Osteocyte (in vitro differentiated cells): ENCODE measurements at regions not wholly inside any gene's neighbourhood (a gene's known extent, or its start where the extent isn't known, plus 50 kb on each side); places are given as distances from the start of the nearest gene placed in this dataset.

Experiments used
- DNase-seq: peaks from one replicate; pipeline ENCODE4 v3.0.0; 2021; ENCODE audit warnings: mixed read lengths; ENCODE audit not compliant: unreplicated experiment; ENCODE audit errors: extremely low spot score
- H3K27ac Mint-ChIP-seq: one replicate; pipeline ENCODE4 v1.8.0; 2021; ENCODE audit warnings: mild to moderate bottlenecking, mixed read lengths; ENCODE audit not compliant: unreplicated experiment
- H3K27me3 Mint-ChIP-seq: one replicate; pipeline ENCODE4 v1.8.0; 2021; ENCODE audit warnings: mixed read lengths; ENCODE audit not compliant: unreplicated experiment
- H3K36me3 Mint-ChIP-seq: one replicate; pipeline ENCODE4 v1.8.0; 2021; ENCODE audit warnings: mixed read lengths; ENCODE audit not compliant: unreplicated experiment
- H3K4me1 Mint-ChIP-seq: one replicate; pipeline ENCODE4 v1.8.0; 2021; ENCODE audit warnings: mixed read lengths; ENCODE audit not compliant: unreplicated experiment
- H3K4me3 Mint-ChIP-seq: one replicate; pipeline ENCODE4 v1.8.0; 2021; ENCODE audit warnings: mild to moderate bottlenecking, moderate library complexity, mixed read lengths; ENCODE audit not compliant: unreplicated experiment
- H3K9me3 Mint-ChIP-seq: one replicate; pipeline ENCODE4 v1.8.0; 2021; ENCODE audit warnings: mixed read lengths; ENCODE audit not compliant: unreplicated experiment
- TF ChIP-seq, protein P1 (sequence below): fragments of 200-600 bp; sonication (generic); IDR thresholded peaks from 2 replicates; pipeline ENCODE4 v1.5.0; 2021; ENCODE audit warnings: antibody characterized with exemption, mild to moderate bottlenecking, moderate library complexity

DNA sequence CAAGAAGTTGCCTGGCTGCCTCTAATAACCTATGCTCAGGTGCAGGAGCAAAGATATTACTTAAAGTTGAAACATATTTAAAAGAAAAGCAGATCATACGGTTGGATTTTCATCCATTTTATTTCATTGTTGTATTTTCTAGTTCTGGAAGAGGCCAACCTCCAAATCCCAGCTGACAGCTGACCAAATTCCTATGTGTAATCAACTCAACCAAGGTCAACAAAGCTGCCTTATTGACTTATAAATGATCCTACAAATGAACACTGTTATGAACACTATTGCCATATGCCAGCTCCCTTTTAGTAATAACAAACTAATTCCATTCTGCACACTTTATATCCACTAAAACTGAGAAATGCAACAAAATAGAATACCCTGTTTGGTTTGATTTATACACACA lies 1537.4 kb downstream of the SLITRK1 start:
- no peaks in the 10 kb centered on the region for H3K4me1 Mint-ChIP-seq
- DNase-seq, result no peak
- H3K27ac Mint-ChIP-seq, result no peak overlapping the region
- H3K4me3 Mint-ChIP-seq, result no peak overlapping the region
- no peaks in the 10 kb centered on the region for H3K36me3 Mint-ChIP-seq
- H3K27me3 Mint-ChIP-seq, result no peaks in the 10 kb centered on the region
- TF ChIP-seq, protein P1, sequence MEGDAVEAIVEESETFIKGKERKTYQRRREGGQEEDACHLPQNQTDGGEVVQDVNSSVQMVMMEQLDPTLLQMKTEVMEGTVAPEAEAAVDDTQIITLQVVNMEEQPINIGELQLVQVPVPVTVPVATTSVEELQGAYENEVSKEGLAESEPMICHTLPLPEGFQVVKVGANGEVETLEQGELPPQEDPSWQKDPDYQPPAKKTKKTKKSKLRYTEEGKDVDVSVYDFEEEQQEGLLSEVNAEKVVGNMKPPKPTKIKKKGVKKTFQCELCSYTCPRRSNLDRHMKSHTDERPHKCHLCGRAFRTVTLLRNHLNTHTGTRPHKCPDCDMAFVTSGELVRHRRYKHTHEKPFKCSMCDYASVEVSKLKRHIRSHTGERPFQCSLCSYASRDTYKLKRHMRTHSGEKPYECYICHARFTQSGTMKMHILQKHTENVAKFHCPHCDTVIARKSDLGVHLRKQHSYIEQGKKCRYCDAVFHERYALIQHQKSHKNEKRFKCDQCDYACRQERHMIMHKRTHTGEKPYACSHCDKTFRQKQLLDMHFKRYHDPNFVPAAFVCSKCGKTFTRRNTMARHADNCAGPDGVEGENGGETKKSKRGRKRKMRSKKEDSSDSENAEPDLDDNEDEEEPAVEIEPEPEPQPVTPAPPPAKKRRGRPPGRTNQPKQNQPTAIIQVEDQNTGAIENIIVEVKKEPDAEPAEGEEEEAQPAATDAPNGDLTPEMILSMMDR, result no peak
- no peaks in the 10 kb centered on the region for H3K9me3 Mint-ChIP-seq

DNA sequence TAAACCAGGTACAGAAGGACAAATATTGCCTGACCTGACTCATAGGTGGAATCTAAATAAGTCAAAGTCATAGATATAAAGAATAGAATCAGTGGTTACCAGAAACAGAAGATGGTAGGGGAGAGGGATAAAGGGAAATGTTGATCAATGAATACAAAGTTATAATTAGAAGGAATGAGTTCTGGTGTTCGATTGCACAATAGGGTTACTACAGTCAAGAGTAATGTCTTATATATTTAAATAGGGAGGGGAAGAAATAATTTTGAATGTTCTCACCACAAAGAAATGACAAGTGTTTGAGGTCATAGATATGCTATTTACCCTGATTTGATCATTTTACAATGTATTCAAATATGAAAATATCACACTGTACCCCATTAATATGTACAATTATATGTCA lies 1541.2 kb downstream of the SLITRK1 start:
- TF ChIP-seq, protein P1, result no peak
- H3K4me1 Mint-ChIP-seq, result no peaks in the 10 kb centered on the region

DNA sequence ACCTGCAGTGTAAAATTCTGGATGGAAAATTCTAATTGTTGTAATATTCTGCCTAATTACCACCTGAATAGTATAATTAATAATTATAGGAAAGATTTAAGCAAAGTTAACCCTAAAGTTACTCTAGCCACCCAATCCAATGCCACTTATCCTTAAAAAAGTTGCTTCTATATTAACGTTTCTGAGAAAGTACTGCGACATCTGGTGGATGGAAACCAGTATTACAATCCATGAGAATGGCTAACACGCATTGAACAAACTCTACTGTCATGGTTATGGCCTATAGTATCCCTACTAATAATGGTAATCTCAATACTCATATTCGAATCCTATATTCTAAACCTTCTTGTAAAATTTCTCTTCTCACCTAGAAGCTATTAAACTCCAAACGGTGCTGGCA lies 1551.8 kb downstream of the SLITRK1 start:
- H3K4me1 Mint-ChIP-seq, result no peaks in the 10 kb centered on the region
- no peak overlapping the region for H3K27ac Mint-ChIP-seq
- H3K36me3 Mint-ChIP-seq, result no peaks in the 10 kb centered on the region
- H3K27me3 Mint-ChIP-seq, result no peaks in the 10 kb centered on the region
- H3K9me3 Mint-ChIP-seq, result no peaks in the 10 kb centered on the region
- TF ChIP-seq, protein P1, result peak; percentile 44
- DNase-seq, result no peak
- H3K4me3 Mint-ChIP-seq, result no peak overlapping the region

More for the DNA sequence above, 1541.2 kb downstream of the SLITRK1 start:
- H3K9me3 Mint-ChIP-seq, result no peaks in the 10 kb centered on the region
- no peak overlapping the region for H3K27ac Mint-ChIP-seq
- H3K27me3 Mint-ChIP-seq, result no peaks in the 10 kb centered on the region
- H3K4me3 Mint-ChIP-seq, result no peak overlapping the region
- no peaks in the 10 kb centered on the region for H3K36me3 Mint-ChIP-seq
- DNase-seq, result no peak

DNA sequence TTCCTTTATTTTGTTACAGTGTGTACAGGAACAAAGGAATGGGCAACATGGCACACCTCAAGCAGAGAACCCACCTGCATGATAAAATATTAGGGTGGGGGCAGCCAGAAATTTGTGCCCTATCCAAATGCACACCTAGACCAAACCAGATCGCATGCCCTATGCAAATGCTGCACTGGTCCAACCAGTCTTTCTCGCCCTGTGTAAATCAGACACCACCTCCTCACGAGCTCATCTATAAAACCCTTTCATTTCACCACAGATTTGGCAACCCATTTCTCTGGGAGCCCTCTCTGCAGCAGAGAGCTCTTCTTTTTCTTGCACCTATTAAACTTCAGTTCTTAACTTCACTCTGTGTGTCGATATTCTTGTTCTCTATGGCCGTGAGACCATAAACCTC lies 1559.2 kb downstream of the SLITRK1 start:
- Mint-ChIP-seq H3K9me3 (peaks cover 6% of the 10 kb centered on the region), H3K27ac (no peak overlapping the region), H3K36me3 (no peaks in the 10 kb centered on the region), H3K27me3 (no peaks in the 10 kb centered on the region), H3K4me3 (no peak overlapping the region), H3K4me1 (peaks cover 7% of the 10 kb centered on the region)
- no peak for DNase-seq
- TF ChIP-seq, protein P1, result no peak

DNA sequence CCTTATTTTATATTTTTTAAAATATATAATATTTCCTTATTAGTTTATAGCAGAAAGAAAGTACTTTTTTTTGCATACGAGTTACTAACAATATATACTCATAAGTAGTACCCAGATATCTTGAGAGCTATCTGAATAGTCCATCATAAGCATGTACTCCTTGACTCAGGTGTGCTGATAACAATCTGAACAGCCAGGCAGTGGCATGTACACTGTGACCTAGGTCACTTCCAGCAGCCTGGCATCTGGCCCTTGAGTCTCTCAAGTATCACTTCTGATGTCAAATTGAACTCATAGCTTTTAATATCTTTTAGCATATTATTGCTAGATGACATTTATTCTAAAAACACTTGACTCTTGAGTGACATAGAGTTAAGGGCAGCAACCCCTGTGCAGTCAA lies 1576.7 kb downstream of the SLITRK1 start:
- Mint-ChIP-seq H3K27me3 (peaks cover 5% of the 10 kb centered on the region), H3K4me3 (no peak overlapping the region), H3K9me3 (no peaks in the 10 kb centered on the region), H3K4me1 (no peaks in the 10 kb centered on the region), H3K27ac (no peak overlapping the region), H3K36me3 (no peaks in the 10 kb centered on the region)
- no peak for DNase-seq
- TF ChIP-seq, protein P1, result no peak
